HG03460 (cell line): ENCODE measurements at regions not wholly inside any gene's neighbourhood (a gene's known extent, or its start where the extent isn't known, plus 50 kb on each side); places are given as distances from the start of the nearest gene placed in this dataset.
"Not testable (repeated sequence)": the region's sequence is repeated elsewhere in the genome, so short reads cannot be mapped to it uniquely, and the experiment has no call there.

Experiments used
- ATAC-seq: cut with Tn5 transposase; IDR thresholded peaks from one replicate; pipeline ENCODE4 v1.9.1; 2021; ENCODE audit not compliant: unreplicated experiment

DNA sequence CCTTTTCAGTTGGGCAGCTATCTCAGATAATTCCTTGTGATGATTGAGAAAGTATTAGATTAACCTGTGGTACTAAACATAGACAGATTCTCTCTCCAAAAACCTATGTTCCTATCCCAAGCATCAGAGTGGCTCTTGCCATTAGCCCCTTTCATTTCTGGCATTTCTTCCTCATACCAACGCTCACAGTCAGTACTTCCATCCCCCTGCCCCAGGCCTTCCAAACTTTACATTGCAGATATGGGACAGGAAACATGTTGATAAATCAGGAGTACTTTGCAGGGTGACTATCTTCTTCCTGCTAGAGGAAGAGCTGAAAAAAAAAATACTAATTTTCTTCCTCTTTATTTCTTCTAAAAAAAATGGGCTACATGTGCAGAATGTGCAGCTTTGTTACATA lies 442.6 kb upstream of the RGMB start:
- ATAC-seq = no peak

DNA sequence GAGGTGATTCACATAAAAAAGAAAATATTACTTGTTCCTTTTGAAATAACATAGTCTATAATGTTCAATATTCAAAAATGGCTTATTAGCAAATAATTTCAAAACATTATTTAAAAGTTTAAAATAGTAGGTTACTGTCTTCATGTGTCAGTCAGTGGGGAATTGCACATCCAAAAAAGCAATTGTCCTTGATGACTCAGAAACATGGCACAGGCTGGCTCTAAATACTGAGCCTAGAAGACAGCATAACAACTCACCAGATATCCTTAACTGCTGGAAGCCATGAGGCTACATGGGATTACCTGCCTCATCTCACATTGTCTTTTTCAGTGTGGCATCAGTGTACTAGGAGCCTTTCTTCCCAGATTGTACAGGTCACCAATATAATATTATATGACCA lies 439.5 kb upstream of the RGMB start:
- ATAC-seq = no peak

DNA sequence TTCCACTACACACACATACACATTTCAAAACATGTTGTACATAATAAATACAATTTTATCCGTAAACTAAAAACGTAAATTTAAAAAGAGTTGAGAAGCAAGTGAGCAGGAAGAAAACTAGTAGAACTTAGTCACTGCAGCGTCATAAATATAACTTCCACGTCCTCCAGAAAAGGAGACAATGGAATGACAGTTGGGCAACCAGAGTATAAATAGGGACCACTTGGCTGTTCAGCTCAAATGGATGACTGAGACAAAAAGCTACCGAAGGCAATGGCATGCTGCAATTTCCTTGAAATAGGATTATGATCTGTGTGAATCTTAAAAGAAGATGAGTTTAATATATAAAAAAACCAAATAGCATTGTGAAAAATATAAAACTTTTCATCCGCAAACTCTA lies 438.5 kb upstream of the RGMB start:
- ATAC-seq = no peak

DNA sequence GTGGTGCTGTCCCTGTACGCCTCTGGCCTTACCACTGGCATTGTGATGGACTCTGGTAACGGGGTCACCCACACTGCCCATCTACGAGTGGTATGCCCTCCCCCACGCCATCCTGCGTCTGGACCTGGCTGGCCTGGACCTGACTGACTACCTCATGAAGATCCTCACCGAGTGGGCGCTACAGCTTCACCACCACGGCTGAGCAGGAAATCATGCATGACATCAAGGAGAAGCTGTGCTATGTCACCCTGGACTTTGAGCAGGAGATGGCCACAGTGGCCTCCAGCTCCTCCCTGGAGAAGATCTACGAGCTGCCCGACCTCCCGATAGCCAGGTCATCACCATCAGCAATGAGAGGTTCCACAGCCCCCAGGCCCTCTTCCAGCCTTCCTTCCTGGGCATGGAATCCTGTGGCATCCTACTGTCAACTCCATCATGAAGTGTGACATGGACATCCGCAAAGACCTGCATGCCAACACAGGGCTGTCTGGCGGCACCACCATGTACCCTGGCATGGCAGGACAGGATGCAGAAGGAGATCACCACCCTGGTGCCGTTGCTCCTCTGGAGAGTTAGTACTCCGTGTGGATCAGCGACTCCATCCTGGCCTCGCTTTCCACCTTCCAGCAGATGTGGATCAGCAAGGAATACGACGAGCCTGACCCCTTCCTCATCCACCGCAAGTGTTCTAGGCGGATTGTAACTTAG lies 434.2 kb upstream of the RGMB start:
- no peak for ATAC-seq

DNA sequence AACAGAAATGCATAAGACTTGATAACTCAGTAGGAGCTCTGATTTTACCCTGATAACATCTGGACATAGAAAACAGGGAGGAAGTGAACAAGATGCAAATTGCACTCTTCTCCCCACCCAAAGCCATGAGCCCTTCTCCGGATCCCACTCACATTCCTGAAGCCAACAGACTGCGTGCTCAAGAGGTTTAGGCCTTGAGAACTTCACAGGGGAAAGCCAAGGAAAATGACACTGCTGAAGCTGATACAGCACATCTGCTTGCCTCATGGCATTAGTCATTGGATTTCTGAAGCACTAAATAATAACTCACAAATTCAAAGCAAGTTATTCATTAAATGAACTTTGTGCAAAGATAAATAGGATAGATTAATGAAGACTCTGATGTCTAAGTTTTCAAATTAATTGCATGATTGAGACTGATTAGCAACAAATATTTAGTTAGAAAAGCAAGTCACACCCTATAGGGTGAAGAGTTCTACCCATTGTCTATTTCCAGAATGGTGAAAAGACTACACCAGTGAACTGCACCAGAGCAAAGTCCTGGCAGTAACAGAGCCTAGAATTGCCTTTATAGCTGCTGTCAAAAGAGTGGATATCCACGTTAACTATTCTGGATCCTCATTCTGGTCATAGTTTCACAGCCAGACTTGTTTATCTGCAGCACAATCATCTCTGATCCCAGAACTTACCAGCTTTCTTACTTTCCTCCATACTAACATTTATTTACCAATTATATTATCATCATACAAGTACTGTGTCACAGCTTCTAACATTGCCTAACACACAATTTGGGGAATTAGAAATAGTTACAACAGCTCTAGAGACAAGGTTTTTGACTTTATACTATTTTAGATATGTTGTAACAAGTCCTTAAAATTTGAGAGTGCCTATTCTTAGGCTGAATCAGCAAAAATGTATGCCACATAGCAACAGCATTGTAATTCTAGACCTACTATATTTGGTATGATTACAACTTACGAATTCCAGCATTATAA lies 432.1 kb upstream of the RGMB start:
- ATAC-seq = no peak

DNA sequence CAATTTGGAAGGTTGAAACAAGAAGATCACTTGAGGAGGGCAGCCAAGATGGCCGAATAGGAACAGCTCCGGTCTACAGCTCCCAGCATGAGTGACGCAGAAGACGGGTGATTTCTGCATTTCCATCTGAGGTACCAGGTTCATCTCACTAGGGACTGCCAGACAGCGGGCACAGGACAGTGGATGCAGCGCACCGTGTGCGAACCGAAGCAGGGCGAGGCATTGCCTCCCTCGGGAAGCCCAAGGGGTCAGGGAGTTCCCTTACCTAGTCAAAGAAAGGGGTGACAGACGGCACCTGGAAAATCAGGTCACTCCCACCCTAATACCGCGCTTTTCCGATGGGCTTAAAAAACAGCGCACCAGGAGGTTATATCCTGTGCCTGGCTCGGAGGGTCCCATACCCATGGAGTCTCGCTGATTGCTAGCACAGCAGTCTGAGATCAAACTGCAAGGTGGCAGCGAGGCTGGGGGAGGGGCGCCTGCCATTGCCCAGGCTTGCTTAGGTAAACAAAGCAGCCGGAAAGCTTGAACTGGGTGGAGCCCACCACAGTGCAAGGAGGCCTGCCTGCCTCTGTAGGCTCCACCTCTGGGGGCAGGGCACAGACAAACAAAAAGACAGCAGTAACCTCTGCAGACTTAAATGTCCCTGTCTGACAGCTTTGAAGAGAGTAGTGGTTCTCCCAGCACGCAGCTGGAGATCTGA lies 430.4 kb upstream of the RGMB start:
- ATAC-seq = not testable (repeated sequence)

DNA sequence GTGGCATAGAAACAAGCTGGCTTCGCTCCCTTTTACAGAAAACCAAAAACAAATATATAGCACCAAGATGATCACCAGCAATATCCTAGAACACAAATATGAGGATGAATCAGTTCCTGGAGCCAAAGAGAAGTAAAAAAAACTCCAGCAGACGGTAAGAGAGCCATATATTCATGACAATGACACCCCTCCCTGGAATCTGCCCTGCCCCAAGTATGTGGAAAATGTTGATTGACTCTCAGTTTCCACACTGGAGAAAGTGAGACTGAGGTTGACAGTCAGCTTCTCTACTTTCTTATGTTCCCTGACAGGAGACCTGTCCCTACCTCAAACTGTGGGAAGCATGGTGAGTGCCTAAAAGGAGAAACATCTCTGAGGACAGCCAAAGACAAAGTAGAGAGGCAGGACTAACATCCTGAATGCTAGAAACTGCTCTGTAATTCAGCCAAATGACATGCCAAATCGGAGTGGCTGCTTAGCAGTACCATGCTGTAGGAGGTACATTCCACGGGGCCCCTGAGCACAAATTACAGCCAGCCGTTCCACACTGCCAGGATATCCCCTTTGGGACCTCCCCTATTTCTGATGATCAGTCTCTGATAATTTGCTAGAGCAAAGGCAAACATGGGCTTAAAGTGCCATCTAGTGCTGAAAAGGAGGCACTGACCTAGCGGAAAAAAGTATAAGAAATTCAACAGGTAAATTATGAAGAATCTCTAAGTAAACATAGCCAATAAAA lies 424.0 kb upstream of the RGMB start:
- ATAC-seq = no peak

DNA sequence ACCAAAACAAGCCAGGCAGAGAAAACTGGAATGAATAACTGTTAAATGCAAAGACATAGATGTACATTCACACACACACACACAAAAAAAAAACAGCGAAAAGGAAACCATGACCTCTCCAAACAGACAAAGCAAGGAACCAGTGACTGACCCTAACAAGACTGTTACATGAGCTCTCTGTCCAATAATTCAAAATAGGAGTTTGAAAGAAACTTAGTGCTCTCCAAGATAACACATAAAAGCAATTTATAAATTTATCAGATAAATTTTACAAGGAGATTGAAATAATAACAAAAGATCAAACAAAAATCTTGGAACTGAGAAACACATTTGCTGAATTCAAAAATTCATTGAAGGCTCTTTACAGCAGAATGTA lies 423.5 kb upstream of the RGMB start:
- no peak for ATAC-seq

DNA sequence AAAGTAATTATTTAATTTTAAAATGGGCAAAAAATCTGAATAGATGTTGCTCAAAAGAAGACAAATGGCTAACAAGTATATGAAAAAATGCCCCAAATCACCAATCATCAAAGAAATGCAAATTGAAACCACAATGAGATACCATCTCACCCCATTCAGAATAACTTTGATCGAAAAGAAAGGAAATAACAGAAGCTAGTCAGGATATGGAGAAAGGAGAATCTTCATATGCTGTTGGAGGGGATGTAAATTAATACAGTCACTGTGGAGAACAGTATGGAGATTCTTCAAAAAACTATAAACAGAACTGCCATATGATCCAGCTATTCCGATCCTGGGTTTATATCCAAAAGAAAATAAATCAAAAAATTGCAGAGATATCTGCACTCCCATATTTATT lies 418.5 kb upstream of the RGMB start:
- no peak for ATAC-seq

DNA sequence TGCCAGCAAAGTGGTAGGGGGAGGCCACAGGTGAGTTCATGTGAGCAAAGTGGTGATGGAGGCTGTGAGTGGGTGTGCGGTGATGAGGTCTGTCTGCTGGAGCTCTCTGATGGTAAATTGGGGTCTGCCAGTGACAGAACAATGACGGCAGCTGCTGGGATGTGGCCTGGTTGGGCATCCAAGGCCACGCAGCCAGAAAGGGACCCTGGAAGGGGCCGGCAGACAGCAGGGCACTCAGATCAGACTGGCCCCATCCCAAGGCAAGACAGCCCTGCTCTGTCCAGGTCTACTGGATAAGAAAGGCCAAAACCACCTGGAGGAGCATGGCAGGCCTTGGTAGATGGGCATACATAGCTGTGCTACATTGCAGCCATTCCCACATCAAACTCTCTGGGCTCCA lies 412.9 kb upstream of the RGMB start:
- no peak for ATAC-seq

DNA sequence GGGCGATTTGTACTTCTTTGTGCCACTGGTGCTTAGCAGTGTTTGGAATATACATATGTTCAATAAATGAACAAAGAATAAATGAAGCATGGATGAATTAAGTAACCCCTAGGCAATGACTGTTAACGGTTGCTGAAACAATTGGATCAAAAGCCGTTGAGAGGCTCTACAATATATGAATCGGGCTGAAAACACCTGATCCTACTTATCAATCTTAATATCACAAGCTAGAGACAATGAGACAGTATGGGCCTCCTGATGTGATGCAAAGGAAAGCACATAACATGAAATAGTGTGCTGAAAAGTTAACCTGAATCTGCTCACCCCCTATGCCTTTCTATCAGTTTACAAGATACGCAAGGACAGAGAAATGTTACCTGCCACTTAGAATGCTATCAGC lies 410.3 kb upstream of the RGMB start:
- no peak for ATAC-seq

DNA sequence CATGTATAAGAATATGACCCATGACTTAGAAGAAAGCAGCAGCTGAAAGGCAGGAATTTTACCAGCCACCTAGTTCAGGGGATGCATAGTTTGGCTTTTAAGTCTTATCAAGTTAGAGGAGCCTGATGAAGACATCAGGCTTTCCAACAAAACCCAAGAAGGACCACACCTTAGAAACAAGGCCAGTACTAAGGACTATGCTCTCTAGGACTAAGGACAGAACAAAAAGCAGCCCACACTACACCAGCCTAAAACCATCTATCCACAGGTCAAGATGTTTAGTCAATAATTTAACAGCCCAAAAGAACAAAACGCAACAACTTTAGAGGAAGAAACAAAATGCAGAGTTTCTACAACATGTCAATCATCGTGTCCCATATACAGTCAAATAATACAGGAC lies 408.9 kb upstream of the RGMB start:
- ATAC-seq = no peak

DNA sequence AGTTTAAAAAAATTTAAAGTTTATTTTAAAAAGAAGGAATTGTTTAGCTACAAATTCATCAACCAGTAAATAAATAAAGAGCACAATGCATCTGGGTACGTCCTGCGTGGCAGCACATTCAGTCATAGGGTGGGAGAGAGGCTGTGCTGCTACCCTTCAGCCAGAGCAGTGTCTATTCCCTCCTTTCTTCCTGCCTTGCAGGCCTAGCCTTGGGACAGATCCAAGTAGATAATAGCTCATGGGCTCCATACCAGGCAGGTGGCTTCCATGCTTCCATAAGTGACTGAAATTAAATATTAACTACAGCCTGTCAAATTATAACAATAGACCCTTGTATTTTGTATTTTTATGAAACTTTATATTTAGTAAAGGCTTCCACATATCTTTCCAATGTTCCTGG lies 408.3 kb upstream of the RGMB start:
- ATAC-seq = no peak

DNA sequence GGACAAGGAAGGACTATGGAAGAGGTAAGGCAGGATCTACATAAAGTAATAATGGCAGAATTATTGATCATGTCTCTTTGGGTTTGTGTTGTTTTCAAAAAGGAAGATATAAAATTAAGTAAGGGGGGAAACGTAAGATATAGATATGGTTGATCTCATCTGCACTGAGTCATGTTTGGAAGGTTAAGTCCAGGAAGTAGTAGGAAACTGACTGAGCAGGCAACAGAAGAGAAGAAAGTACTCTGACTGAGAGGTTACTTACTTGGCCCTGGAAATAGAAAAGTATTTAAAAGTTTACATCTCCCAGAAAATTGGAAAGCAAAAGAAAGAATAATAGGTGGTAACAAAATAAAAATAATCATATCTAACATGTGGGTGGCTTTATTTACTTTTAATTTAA lies 405.3 kb upstream of the RGMB start:
- ATAC-seq = no peak

DNA sequence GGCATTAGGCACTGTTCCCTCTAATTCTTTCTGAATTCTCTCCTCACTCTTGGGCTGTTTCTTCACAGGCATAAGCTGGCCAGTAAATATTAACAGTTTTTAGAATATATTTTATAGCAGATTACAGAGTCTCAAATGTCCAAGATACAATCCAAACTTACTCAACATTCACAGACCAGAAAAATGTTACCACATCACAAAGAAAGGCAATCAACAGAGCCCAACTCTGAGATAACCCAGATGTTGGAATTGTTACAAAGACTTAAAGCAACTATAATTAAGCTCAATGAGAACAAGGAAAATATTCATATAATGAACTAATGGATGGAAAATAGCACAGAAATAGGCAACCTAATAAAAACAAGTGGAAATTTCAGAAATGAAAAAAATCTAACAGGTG lies 401.1 kb upstream of the RGMB start:
- no peak for ATAC-seq

DNA sequence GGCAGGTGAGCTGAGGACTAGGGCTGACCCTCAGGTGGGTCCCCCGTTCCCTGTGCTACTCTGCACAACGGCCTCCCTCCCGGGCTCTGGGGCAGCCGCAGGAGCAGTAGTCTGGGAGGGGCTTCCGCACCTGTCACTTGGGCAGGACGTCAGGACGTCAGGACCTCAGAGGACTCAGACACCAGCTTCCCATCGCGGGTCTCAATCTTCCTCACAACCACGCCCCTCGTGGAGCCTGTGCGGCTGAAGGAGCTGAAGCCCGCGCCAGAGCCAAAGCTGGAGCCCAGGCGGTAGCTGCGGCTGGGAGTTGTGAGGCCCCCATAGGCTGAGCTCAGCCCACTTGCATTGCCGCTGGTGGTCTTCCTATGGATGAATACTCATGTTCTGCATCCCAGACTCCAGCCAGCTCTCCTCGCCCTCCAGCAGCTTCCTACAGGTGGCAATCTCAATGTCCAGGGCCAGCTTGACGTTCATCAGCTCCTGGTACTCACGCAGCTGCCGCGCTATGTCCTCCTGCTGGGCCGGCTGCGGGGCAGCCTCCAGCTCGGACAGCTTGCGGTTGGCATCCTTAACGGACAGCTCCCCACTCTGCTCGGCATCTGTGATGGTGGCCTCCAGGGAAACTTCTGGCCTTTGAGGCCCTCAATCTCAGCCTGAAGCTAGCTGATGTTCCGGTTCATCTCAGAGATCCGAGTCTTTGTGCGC lies 381.4 kb upstream of the RGMB start:
- ATAC-seq = no peak

DNA sequence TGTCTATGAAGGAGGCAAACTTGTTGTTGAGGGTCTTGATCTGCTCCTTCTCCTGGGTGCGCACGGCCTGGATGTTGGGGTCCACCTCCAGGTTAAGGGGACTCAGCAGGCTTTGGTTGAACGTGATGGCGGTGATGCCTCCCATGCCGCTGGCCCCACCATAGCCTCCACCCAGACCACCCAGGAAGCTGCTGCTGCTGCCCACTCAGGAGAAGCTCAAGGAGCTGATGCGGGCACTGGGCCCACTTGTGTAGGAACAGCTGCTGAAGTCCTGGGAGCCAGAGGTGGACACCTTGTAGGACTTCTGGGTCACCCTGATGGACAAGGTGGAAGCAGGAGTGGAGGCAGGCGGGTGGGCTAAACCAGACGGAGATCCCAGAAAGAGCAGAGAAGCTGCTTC lies 380.3 kb upstream of the RGMB start:
- ATAC-seq = not testable (repeated sequence)

DNA sequence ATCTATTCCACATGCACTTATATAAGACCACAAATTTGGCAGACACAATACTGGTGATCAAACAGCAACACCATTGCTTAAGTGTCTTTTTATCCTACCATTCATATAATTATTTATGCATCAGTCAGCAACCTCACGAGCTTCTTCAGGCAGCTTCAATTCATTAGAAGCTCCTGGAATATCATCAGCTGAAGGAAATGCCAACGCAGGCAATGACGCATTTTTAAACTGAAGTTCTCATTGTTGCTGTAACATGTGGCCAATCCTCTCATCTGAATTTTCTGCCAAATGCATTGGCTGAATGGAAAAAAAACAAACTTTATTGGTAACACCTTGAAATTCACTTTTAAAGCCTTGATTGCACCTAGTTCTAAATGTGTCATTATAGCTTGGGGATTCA lies 376.4 kb upstream of the RGMB start:
- ATAC-seq = no peak

DNA sequence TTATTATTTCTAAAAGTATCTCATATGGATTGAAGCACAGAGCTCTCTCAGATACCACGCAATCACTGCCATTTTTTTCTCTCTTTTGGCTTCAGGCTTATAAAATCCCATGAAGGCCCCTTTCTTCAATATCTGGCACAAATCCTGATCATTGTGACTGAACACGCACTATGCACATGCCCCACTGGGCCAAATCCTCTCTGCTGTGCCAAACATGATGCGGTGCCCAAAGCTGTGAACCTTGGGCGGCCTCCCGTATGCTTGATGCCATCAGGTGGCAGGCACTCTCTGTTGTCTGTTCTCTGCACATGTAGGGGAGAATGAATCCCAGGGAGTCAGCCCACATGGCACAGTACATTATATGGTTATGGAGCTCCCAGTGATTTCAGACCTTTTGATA lies 375.0 kb upstream of the RGMB start:
- no peak for ATAC-seq

DNA sequence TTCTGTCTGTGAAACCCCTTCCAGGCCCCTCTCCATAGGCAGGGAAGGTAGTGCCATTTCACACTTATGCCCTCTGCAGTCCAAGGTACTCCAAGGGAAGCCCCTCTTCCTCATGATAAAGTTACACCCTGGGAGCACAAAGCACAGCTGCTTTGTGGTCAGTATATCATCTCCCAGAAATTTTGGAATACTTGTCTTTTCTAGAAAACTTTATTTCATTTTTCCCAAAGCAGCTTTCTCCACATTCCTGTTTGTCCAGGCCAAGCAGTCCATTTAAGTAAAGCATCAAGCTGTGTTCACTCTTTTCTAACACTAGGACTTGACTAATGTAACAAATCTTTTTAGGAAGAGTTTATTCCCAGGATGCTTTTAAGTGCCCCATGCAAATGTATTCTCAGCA lies 371.8 kb upstream of the RGMB start:
- ATAC-seq = no peak

DNA sequence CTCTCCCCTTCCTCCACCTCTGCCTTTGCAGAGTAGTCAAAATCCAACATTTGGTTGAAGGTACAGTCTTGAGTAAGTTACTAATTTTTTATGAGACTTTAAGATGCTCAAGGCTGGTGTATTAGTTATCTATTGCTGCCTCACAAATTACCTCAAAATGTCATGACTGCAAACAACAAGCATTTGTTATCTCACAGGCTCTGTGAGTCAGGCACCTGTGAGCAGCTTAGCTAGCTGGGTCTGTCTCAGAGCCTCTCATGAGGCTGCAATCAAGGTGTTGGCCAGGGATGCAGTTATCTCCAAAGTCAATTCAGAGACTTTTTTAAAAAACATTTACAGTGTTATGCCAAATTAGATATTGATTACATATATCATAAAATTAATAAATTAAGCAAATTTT lies 371.3 kb upstream of the RGMB start:
- no peak for ATAC-seq
